DND-41 (cell line): ENCODE measurements at regions not wholly inside any gene's neighbourhood (a gene's known extent, or its start where the extent isn't known, plus 50 kb on each side); places are given as distances from the start of the nearest gene placed in this dataset.
"Not testable (repeated sequence)": the region's sequence is repeated elsewhere in the genome, so short reads cannot be mapped to it uniquely, and the experiment has no call there.

Experiments used
- EZH2 ChIP-seq: IDR thresholded peaks from 3 replicates; pipeline ENCODE4 v1.6.1; 2012; ENCODE audit warnings: borderline replicate concordance, low read depth, mild to moderate bottlenecking, moderate library complexity, low read length, inconsistent platforms; ENCODE audit not compliant: severe bottlenecking
- TF ChIP-seq, protein P1 (sequence below): IDR thresholded peaks from 2 replicates; pipeline ENCODE4 v1.5.1; 2012; ENCODE audit warnings: borderline replicate concordance, low read length, moderate library complexity, mild to moderate bottlenecking; ENCODE audit not compliant: poor library complexity, severe bottlenecking; ENCODE audit errors: extremely low read depth

DNA sequence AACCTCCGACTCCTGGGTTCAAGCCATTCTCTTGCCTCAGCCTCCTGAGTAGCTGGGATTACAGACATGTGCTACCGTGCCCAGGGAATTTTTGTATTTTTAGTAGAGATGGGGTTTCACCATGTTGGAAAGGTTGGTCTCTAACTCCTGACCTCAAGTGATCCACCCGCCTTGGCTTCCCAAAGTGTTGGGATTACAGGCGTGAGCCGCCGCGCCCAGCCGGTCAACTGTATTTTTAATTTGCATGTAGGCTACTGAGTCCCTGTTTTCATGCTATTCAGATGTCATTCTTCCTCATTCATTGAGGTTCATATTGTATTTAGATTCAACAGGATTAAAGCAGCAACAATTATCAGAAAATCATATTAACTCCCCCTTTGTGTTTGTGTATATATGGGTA lies 425.1 kb upstream of the IZUMO3 start:
- TF ChIP-seq, protein P1, sequence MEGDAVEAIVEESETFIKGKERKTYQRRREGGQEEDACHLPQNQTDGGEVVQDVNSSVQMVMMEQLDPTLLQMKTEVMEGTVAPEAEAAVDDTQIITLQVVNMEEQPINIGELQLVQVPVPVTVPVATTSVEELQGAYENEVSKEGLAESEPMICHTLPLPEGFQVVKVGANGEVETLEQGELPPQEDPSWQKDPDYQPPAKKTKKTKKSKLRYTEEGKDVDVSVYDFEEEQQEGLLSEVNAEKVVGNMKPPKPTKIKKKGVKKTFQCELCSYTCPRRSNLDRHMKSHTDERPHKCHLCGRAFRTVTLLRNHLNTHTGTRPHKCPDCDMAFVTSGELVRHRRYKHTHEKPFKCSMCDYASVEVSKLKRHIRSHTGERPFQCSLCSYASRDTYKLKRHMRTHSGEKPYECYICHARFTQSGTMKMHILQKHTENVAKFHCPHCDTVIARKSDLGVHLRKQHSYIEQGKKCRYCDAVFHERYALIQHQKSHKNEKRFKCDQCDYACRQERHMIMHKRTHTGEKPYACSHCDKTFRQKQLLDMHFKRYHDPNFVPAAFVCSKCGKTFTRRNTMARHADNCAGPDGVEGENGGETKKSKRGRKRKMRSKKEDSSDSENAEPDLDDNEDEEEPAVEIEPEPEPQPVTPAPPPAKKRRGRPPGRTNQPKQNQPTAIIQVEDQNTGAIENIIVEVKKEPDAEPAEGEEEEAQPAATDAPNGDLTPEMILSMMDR, result not testable (repeated sequence)
- not testable (repeated sequence) for TF ChIP-seq EZH2
